Thyroid gland (tissue), 4 donors: ENCODE measurements at regions not wholly inside any gene's neighbourhood (a gene's known extent, or its start where the extent isn't known, plus 50 kb on each side); places are given as distances from the start of the nearest gene placed in this dataset.

Source experiments
- DNase-seq, 2 donors: peaks; one replicate each; pipeline ENCODE4 v3.0.0-alpha.2; 2019
- H3K27ac ChIP-seq, 3 donors: fragments of 200-600 bp; sonication (generic); 1 replicate in 2 of 3; 2 replicates in 1 of 3; pipeline ENCODE4 v1.5.1; 2016 to 2019; ENCODE audit warnings: mild to moderate bottlenecking in 1 of 3, moderate library complexity in 1 of 3
- H3K27me3 ChIP-seq: fragments of 200-600 bp; sonication (generic); one replicate; pipeline ENCODE4 v1.5.1; 2019
- H3K36me3 ChIP-seq, 2 donors: fragments of 200-600 bp; sonication (generic); one replicate each; pipeline ENCODE4 v1.5.1; 2016 to 2019
- H3K4me1 ChIP-seq, 2 donors: fragments of 200-600 bp; sonication (generic); one replicate each; pipeline ENCODE4 v1.5.1; 2017 to 2019
- H3K4me3 ChIP-seq, 3 donors: fragments of 200-600 bp; sonication (generic); replicated peaks in 1 of 3; 1 replicate in 2 of 3; 2 replicates in 1 of 3; pipeline ENCODE4 v1.5.1; 2016; ENCODE audit warnings: mild to moderate bottlenecking in 1 of 3
- H3K9me3 ChIP-seq: fragments of 200-600 bp; sonication (generic); one replicate; pipeline ENCODE4 v1.5.1; 2017
- POLR2A ChIP-seq, 2 donors: fragments of 450-650 bp; IDR thresholded peaks; one replicate each; pipeline ENCODE4 v1.6.1; 2017; ENCODE audit warnings: antibody characterized with exemption in 2 of 2, mild to moderate bottlenecking in 2 of 2, moderate library complexity in 1 of 2
- WGBS, 2 donors: methylation state at CpG; one replicate each; pipeline ENCODE4 v1.1.5; 2017; 5-methylcytosine and 5-hydroxymethylcytosine counted together
- intact Hi-C: fragments of 100-400 bp; cut with DNase I; formaldehyde crosslinking; loops from one replicate; pipeline ENCODE4 v1.15.1; 2023
- TF ChIP-seq, protein P1 (sequence below), 6 experiments: fragments of 200-600 bp in 3 of 6; fragments of 450-650 bp in 3 of 6; sonication (generic) in 3 of 6; IDR thresholded peaks; one replicate each; pipeline ENCODE4 v1.5.1; 2016 to 2019; ENCODE audit warnings: antibody characterized with exemption in 6 of 6, mild to moderate bottlenecking in 2 of 6, inconsistent platforms in 1 of 6, moderate library complexity in 1 of 6

DNA sequence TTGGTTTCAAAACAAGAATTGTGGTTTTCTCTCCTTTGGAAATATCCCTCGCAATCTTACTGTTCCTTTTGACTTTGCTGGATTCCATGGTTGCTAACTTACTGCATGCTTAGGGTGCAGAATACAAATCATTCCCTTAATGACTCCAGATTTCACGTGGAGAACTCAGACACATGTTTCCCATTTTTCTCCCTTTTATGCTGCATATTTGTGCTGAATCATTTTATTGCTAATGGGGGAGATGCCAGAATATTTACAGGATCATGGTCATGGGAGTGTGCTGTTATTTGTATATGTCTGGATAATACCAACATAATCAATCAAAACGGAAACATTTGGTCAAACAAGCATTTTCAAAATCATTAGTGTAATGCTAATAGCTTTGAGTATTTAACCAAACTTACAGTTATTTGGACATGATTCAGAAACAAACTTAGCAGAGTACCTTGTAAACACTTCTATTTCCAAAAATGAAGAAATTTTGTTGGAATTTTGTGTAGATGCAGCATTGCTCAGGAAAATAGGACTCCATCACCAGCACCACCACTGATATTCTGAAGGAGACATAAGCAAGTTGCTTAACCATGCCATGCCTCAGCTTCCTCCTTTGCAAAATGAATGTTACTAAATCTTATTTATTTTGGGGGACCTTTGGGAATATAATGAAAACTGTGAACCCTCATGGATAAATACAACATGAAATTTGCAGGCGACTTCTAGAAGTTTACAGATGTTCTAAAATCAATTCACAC is 122.5 kb upstream of the RND3 start:
- no peaks in the 10 kb centered on the region for H3K36me3 ChIP-seq
- no peak for DNase-seq
- no peak for TF ChIP-seq POLR2A (IDR thresholded peaks at IDR 0.05)
- TF ChIP-seq, protein P1, sequence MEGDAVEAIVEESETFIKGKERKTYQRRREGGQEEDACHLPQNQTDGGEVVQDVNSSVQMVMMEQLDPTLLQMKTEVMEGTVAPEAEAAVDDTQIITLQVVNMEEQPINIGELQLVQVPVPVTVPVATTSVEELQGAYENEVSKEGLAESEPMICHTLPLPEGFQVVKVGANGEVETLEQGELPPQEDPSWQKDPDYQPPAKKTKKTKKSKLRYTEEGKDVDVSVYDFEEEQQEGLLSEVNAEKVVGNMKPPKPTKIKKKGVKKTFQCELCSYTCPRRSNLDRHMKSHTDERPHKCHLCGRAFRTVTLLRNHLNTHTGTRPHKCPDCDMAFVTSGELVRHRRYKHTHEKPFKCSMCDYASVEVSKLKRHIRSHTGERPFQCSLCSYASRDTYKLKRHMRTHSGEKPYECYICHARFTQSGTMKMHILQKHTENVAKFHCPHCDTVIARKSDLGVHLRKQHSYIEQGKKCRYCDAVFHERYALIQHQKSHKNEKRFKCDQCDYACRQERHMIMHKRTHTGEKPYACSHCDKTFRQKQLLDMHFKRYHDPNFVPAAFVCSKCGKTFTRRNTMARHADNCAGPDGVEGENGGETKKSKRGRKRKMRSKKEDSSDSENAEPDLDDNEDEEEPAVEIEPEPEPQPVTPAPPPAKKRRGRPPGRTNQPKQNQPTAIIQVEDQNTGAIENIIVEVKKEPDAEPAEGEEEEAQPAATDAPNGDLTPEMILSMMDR (IDR thresholded peaks at IDR 0.05), result no peak
- H3K4me3 ChIP-seq, result no peak overlapping the region
- 78 to 83% methylated on average over 4 of the region's 4 CpGs for WGBS, 2 donors
- H3K27me3 ChIP-seq, result no peaks in the 10 kb centered on the region
- no peaks in the 10 kb centered on the region for H3K9me3 ChIP-seq
- intact Hi-C loops, result no loop called here
- H3K4me1 ChIP-seq, result no peaks in the 10 kb centered on the region
- H3K27ac ChIP-seq, result no peak overlapping the region

DNA sequence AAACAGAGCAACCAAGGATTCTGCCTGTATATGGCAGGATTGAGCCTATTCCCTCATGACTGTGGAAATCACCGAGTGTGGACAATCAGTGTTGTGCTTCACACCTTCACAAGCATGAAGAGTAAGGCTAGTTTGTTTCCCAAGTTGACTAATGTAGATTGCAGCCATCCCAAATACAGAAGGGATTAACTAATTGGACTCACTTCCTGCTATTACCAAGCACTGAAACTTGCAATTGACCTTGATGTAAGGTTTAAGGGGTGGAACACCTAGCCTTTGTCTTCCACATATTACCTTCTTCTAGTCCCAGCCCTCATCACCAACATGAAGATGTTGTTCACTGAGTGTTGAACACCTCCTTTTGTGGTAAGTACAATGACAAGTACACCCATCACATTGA is 120.9 kb upstream of the RND3 start:
- TF ChIP-seq, protein P1 (IDR thresholded peaks at IDR 0.05), result no peak
- TF ChIP-seq POLR2A (IDR thresholded peaks at IDR 0.05), result no peak
- DNase-seq, result no peak
- Histone ChIP-seq H3K36me3 (no peaks in the 10 kb centered on the region), H3K4me1 (no peaks in the 10 kb centered on the region), H3K27me3 (no peaks in the 10 kb centered on the region), H3K4me3 (no peak overlapping the region), H3K9me3 (no peaks in the 10 kb centered on the region), H3K27ac (no peak overlapping the region)
- intact Hi-C loops, result no loop called here
- 82 to 95% methylated on average over 1 of the region's 1 CpG for WGBS, 2 donors

GRCh38 chr2:150607390-150607811 is 119.9 kb upstream of the RND3 start:
- Histone ChIP-seq H3K27me3 (no peaks in the 10 kb centered on the region), H3K27ac (no peak overlapping the region), H3K4me1 (no peaks in the 10 kb centered on the region), H3K9me3 (no peaks in the 10 kb centered on the region), H3K4me3 (no peak overlapping the region), H3K36me3 (no peaks in the 10 kb centered on the region)
- TF ChIP-seq, protein P1 (IDR thresholded peaks at IDR 0.05), result no peak
- no peak for TF ChIP-seq POLR2A (IDR thresholded peaks at IDR 0.05)
- intact Hi-C loops, result no loop called here
- DNase-seq, result no peak

- intact Hi-C loops, result no loop called here
- no peaks in the 10 kb centered on the region for H3K27me3 ChIP-seq
- H3K9me3 ChIP-seq, result no peaks in the 10 kb centered on the region
- H3K27ac ChIP-seq, result no peak overlapping the region
- peaks cover 0 to 5% of the 10 kb centered on the region in 2 donors for H3K4me1 ChIP-seq
- no peak for DNase-seq
- H3K4me3 ChIP-seq, result no peak overlapping the region
- TF ChIP-seq POLR2A (IDR thresholded peaks at IDR 0.05), result no peak
- TF ChIP-seq, protein P1 (IDR thresholded peaks at IDR 0.05), result no peak
- H3K36me3 ChIP-seq, result no peaks in the 10 kb centered on the region
Measured at GRCh38 chr2:150606380-150607060, 119.1 kb upstream of the RND3 start.

DNA sequence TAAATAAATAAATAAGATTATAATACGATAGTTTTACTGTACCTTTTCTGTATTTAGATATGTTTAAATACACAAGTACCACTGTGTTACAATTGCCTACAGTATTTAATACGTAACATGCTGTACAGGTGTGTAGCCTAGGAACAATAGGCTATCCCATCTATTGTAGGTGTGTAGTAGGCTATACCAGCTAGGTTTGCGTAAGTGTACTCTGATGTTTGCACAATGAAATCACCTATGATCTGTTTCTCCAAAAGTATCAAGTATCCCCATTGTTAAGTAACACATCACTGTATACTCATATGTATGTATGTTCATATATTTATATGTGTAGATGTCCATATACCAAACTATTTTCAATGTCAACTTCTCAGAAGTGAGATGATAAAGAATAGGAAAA is 118.2 kb upstream of the RND3 start:
- DNase-seq, result no peak
- Histone ChIP-seq H3K36me3 (no peaks in the 10 kb centered on the region), H3K4me3 (no peak overlapping the region), H3K27ac (no peak overlapping the region), H3K27me3 (no peaks in the 10 kb centered on the region), H3K9me3 (no peaks in the 10 kb centered on the region), H3K4me1 (peaks cover 0 to 10% of the 10 kb centered on the region in 2 donors)
- TF ChIP-seq, protein P1 (IDR thresholded peaks at IDR 0.05), result no peak
- no peak for TF ChIP-seq POLR2A (IDR thresholded peaks at IDR 0.05)
- WGBS, 2 donors, result 97 to 98% methylated on average over 3 of the region's 3 CpGs
- intact Hi-C loops, result no loop called here
